GM23338 (cell line): ENCODE measurements at regions not wholly inside any gene's neighbourhood (a gene's known extent, or its start where the extent isn't known, plus 50 kb on each side); places are given as distances from the start of the nearest gene placed in this dataset.
A peak's percentile ranks its signal among the peaks of the same experiment; 100 is the strongest.

Source experiments
- ATAC-seq: fragments of 200-7000 bp; cut with Tn5 transposase; 3 replicates; pipeline ENCODE4 v1.9.1; 2020
- DNase-seq: peaks from one replicate; pipeline ENCODE4 v3.0.0-alpha.2; 2015; ENCODE audit warnings: low spot score
- H2AFZ ChIP-seq: fragments of 200-600 bp; sonication (generic); 2 replicates; pipeline ENCODE4 v1.8.0; 2016; ENCODE audit warnings: antibody characterized with exemption, mild to moderate bottlenecking, moderate library complexity
- H3F3A ChIP-seq: fragments of 200-600 bp; sonication (generic); replicated peaks from 2 replicates; pipeline ENCODE4 v1.8.0; 2017; ENCODE audit warnings: antibody characterized with exemption, mixed run types, low read depth
- H3K27ac ChIP-seq: fragments of 200-600 bp; sonication (generic); 2 replicates; pipeline ENCODE4 v1.6.1; 2016; ENCODE audit warnings: low read depth
- H3K27me3 ChIP-seq: fragments of 200-600 bp; sonication (generic); 2 replicates; pipeline ENCODE4 v1.8.0; 2016; ENCODE audit warnings: mild to moderate bottlenecking, mixed run types, moderate library complexity; ENCODE audit not compliant: insufficient read depth
- H3K36me3 ChIP-seq: fragments of 200-600 bp; sonication (generic); 2 replicates; pipeline ENCODE4 v1.8.0; 2016; ENCODE audit warnings: mild to moderate bottlenecking; ENCODE audit not compliant: insufficient read depth
- H3K4me1 ChIP-seq: fragments of 200-600 bp; sonication (generic); 2 replicates; pipeline ENCODE4 v1.8.0; 2016; ENCODE audit warnings: mild to moderate bottlenecking, moderate library complexity; ENCODE audit not compliant: insufficient read depth
- H3K4me2 ChIP-seq: fragments of 200-600 bp; sonication (generic); 2 replicates; pipeline ENCODE4 v1.7.1; 2017; ENCODE audit warnings: mixed run types
- H3K4me3 ChIP-seq: fragments of 200-600 bp; sonication (generic); 2 replicates; pipeline ENCODE4 v1.6.1; 2016; ENCODE audit warnings: mixed run types
- H3K79me2 ChIP-seq: fragments of 200-600 bp; sonication (generic); replicated peaks from 2 replicates; pipeline ENCODE4 v1.8.0; 2017; ENCODE audit warnings: mild to moderate bottlenecking; ENCODE audit not compliant: insufficient read depth
- H3K9me2 ChIP-seq: fragments of 200-600 bp; sonication (generic); 2 replicates; pipeline ENCODE4 v1.8.0; 2017; ENCODE audit not compliant: insufficient read depth
- H4K20me1 ChIP-seq: fragments of 200-600 bp; sonication (generic); replicated peaks from 2 replicates; pipeline ENCODE4 v1.8.0; 2017; ENCODE audit warnings: mild to moderate bottlenecking; ENCODE audit not compliant: insufficient read depth
- H3K27ac Mint-ChIP-seq: 2 replicates; pipeline ENCODE4 v1.8.0; 2020; ENCODE audit warnings: inconsistent platforms, mild to moderate bottlenecking, moderate library complexity, mixed read lengths
- H3K27me3 Mint-ChIP-seq: 3 replicates; pipeline ENCODE4 v1.8.0; 2022; ENCODE audit warnings: low read depth, mild to moderate bottlenecking, moderate library complexity, mixed read lengths, inconsistent platforms; ENCODE audit not compliant: insufficient read depth, poor library complexity
- H3K36me3 Mint-ChIP-seq: 3 replicates; pipeline ENCODE4 v1.8.0; 2021; ENCODE audit warnings: low read depth, mild to moderate bottlenecking, inconsistent platforms, moderate library complexity, mixed read lengths
- H3K4me1 Mint-ChIP-seq: 3 replicates; pipeline ENCODE4 v1.8.0; 2020; ENCODE audit warnings: mild to moderate bottlenecking, inconsistent platforms, mixed read lengths
- H3K4me3 Mint-ChIP-seq: 3 replicates; pipeline ENCODE4 v1.8.0; 2021; ENCODE audit warnings: moderate library complexity, mild to moderate bottlenecking, inconsistent platforms, mixed read lengths
- H3K9me3 Mint-ChIP-seq: 3 replicates; pipeline ENCODE4 v1.8.0; 2020; ENCODE audit warnings: moderate library complexity, mild to moderate bottlenecking, inconsistent platforms, mixed read lengths
- CREB1 ChIP-seq: fragments of 250-450 bp; sonication (Bioruptor Pico); IDR thresholded peaks from 2 replicates; pipeline ENCODE4 v1.5.0; 2020; ENCODE audit warnings: low read depth, mild to moderate bottlenecking, moderate library complexity
- CTCF ChIP-seq, 2 experiments: fragments of 200-600 bp in 1 of 2; sonication (generic) in 1 of 2; conservative IDR thresholded peaks; 2 replicates each; pipeline versions ENCODE4 v1.5.1 to v1.6.1; 2016 to 2017; ENCODE audit warnings: antibody characterized with exemption in 2 of 2, low read depth in 2 of 2, mild to moderate bottlenecking in 2 of 2, moderate library complexity in 1 of 2
- ETS1 ChIP-seq: IDR thresholded peaks from 2 replicates; pipeline ENCODE4 v1.6.1; 2016; ENCODE audit warnings: antibody characterized with exemption
- EZH2 ChIP-seq: fragments of 200-600 bp; sonication (generic); IDR thresholded peaks from one replicate; pipeline ENCODE4 v1.8.0; 2017; ENCODE audit warnings: antibody characterized with exemption, mild to moderate bottlenecking, low read depth; ENCODE audit not compliant: unreplicated experiment
- EZH2phosphoT487 ChIP-seq: fragments of 200-600 bp; sonication (generic); IDR thresholded peaks from one replicate; pipeline ENCODE4 v1.8.1; 2018; ENCODE audit warnings: antibody characterized with exemption; ENCODE audit not compliant: unreplicated experiment
- JUNB ChIP-seq: IDR thresholded peaks from one replicate; pipeline ENCODE4 v1.6.1; 2016; ENCODE audit warnings: antibody characterized with exemption; ENCODE audit not compliant: unreplicated experiment
- NANOG ChIP-seq: IDR thresholded peaks from 2 replicates; pipeline ENCODE4 v1.6.1; 2016; ENCODE audit warnings: antibody characterized with exemption, borderline replicate concordance
- POLR2AphosphoS5 ChIP-seq: IDR thresholded peaks from 2 replicates; pipeline ENCODE4 v1.6.1; 2016; ENCODE audit warnings: antibody characterized with exemption, low read depth
- REST ChIP-seq: IDR thresholded peaks from one replicate; pipeline ENCODE4 v1.6.1; 2018; ENCODE audit warnings: antibody characterized with exemption; ENCODE audit not compliant: unreplicated experiment
- STAT1 ChIP-seq: IDR thresholded peaks from one replicate; pipeline ENCODE4 v1.6.1; 2016; ENCODE audit warnings: antibody characterized with exemption; ENCODE audit not compliant: unreplicated experiment
- ZNF114 ChIP-seq: fragments of 250-450 bp; sonication (Bioruptor Pico); IDR thresholded peaks from 2 replicates; pipeline ENCODE4 v1.5.0; 2020; ENCODE audit warnings: mild to moderate bottlenecking, moderate library complexity
- ZNF331 ChIP-seq: fragments of 250-450 bp; sonication (Bioruptor Pico); IDR thresholded peaks from 2 replicates; pipeline ENCODE4 v1.5.0; 2020; ENCODE audit warnings: low read depth, mild to moderate bottlenecking, moderate library complexity
- TF ChIP-seq, protein P1 (sequence below): fragments of 250-450 bp; sonication (Bioruptor Pico); IDR thresholded peaks from 2 replicates; pipeline ENCODE4 v1.5.0; 2020; ENCODE audit warnings: mild to moderate bottlenecking, moderate library complexity

- Histone ChIP-seq H2AFZ (peak overlapping the region; percentile 94), H3K4me1 (peaks cover 5% of the 10 kb centered on the region; the same call in 1 of the 2 replicates), H4K20me1 (no peaks in the 10 kb centered on the region), H3K9me2 (peaks cover 16% of the 10 kb centered on the region), H3K4me3 (no peak overlapping the region), H3K79me2 (no peaks in the 10 kb centered on the region), H3K27ac (no peak overlapping the region), H3F3A (no peaks in the 10 kb centered on the region), H3K4me2 (no peak overlapping the region), H3K27me3 (no peaks in the 10 kb centered on the region), H3K36me3 (no peaks in the 10 kb centered on the region; the same call in 1 of the 2 replicates)
- H3K36me3 Mint-ChIP-seq: peaks cover 13% of the 10 kb centered on the region
- peak overlapping the region; percentile 60; the same call in 1 of the 2 replicates for H3K27ac Mint-ChIP-seq
- peaks cover 6% of the 10 kb centered on the region for H3K4me1 Mint-ChIP-seq
- H3K27me3 Mint-ChIP-seq: peaks cover 4% of the 10 kb centered on the region
- H3K4me3 Mint-ChIP-seq: no peak overlapping the region
- no peak for ATAC-seq
- DNase-seq: peak; percentile 11
- peaks cover 15% of the 10 kb centered on the region for H3K9me3 Mint-ChIP-seq
- TF ChIP-seq POLR2AphosphoS5: no peak
- TF ChIP-seq ETS1: no peak
- TF ChIP-seq REST: no peak
- TF ChIP-seq ZNF114 (CRISPR knock-in tag): no peak
- TF ChIP-seq EZH2phosphoT487: no peak
- no peak for TF ChIP-seq EZH2
- TF ChIP-seq STAT1: no peak
- TF ChIP-seq ZNF331 (CRISPR knock-in tag): no peak
- TF ChIP-seq, protein P1, sequence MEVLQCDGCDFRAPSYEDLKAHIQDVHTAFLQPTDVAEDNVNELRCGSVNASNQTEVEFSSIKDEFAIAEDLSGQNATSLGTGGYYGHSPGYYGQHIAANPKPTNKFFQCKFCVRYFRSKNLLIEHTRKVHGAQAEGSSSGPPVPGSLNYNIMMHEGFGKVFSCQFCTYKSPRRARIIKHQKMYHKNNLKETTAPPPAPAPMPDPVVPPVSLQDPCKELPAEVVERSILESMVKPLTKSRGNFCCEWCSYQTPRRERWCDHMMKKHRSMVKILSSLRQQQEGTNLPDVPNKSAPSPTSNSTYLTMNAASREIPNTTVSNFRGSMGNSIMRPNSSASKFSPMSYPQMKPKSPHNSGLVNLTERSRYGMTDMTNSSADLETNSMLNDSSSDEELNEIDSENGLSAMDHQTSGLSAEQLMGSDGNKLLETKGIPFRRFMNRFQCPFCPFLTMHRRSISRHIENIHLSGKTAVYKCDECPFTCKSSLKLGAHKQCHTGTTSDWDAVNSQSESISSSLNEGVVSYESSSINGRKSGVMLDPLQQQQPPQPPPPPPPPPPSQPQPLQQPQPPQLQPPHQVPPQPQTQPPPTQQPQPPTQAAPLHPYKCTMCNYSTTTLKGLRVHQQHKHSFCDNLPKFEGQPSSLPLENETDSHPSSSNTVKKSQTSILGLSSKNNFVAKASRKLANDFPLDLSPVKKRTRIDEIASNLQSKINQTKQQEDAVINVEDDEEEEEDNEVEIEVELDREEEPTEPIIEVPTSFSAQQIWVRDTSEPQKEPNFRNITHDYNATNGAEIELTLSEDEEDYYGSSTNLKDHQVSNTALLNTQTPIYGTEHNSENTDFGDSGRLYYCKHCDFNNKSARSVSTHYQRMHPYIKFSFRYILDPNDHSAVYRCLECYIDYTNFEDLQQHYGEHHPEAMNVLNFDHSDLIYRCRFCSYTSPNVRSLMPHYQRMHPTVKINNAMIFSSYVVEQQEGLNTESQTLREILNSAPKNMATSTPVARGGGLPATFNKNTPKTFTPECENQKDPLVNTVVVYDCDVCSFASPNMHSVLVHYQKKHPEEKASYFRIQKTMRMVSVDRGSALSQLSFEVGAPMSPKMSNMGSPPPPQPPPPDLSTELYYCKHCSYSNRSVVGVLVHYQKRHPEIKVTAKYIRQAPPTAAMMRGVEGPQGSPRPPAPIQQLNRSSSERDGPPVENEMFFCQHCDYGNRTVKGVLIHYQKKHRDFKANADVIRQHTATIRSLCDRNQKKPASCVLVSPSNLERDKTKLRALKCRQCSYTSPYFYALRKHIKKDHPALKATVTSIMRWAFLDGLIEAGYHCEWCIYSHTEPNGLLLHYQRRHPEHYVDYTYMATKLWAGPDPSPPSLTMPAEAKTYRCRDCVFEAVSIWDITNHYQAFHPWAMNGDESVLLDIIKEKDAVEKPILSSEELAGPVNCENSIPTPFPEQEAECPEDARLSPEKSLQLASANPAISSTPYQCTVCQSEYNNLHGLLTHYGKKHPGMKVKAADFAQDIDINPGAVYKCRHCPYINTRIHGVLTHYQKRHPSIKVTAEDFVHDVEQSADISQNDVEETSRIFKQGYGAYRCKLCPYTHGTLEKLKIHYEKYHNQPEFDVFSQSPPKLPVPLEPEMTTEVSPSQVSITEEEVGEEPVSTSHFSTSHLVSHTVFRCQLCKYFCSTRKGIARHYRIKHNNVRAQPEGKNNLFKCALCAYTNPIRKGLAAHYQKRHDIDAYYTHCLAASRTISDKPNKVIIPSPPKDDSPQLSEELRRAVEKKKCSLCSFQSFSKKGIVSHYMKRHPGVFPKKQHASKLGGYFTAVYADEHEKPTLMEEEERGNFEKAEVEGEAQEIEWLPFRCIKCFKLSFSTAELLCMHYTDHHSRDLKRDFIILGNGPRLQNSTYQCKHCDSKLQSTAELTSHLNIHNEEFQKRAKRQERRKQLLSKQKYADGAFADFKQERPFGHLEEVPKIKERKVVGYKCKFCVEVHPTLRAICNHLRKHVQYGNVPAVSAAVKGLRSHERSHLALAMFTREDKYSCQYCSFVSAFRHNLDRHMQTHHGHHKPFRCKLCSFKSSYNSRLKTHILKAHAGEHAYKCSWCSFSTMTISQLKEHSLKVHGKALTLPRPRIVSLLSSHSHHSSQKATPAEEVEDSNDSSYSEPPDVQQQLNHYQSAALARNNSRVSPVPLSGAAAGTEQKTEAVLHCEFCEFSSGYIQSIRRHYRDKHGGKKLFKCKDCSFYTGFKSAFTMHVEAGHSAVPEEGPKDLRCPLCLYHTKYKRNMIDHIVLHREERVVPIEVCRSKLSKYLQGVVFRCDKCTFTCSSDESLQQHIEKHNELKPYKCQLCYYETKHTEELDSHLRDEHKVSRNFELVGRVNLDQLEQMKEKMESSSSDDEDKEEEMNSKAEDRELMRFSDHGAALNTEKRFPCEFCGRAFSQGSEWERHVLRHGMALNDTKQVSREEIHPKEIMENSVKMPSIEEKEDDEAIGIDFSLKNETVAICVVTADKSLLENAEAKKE (CRISPR knock-in tag): no peak
- TF ChIP-seq JUNB: no peak
- no peak for TF ChIP-seq CTCF (conservative IDR thresholded peaks at IDR 0.05; ENCODE audit: low read depth in 2 of 2)
- no peak for TF ChIP-seq NANOG
- TF ChIP-seq CREB1 (CRISPR knock-in tag): no peak
Measured at GRCh38 chr1:239253032-239253431, 133.3 kb upstream of the CHRM3 start.
